DOHH2 (cell line): ENCODE measurements at regions not wholly inside any gene's neighbourhood (a gene's known extent, or its start where the extent isn't known, plus 50 kb on each side); places are given as distances from the start of the nearest gene placed in this dataset.

Source experiments
- CTCF ChIP-seq: fragments of 200-600 bp; sonication (generic); IDR thresholded peaks from one replicate; pipeline ENCODE4 v1.5.1; 2014; ENCODE audit warnings: antibody characterized with exemption, mild to moderate bottlenecking, low read depth, low read length; ENCODE audit not compliant: poor library complexity, severe bottlenecking
- EZH2phosphoT487 ChIP-seq: fragments of 200-600 bp; sonication (generic); IDR thresholded peaks from 2 replicates; pipeline ENCODE4 v1.6.1; 2017; ENCODE audit warnings: borderline replicate concordance, mild to moderate bottlenecking, antibody characterized with exemption, low read length, moderate library complexity, mixed read lengths

- TF ChIP-seq CTCF (no peak), EZH2phosphoT487 (no peak)
Observed at GRCh38 chr10:109456566-109457301, 466.6 kb downstream of the XPNPEP1 start.
